NCI-H510A (cell line): ENCODE measurements at regions not wholly inside any gene's neighbourhood (a gene's known extent, or its start where the extent isn't known, plus 50 kb on each side); places are given as distances from the start of the nearest gene placed in this dataset.

ENCODE experiments used
- DNase-seq: peaks from one replicate; lab custom pipeline; 2025; lab: John Stamatoyannopoulos, UW

DNA sequence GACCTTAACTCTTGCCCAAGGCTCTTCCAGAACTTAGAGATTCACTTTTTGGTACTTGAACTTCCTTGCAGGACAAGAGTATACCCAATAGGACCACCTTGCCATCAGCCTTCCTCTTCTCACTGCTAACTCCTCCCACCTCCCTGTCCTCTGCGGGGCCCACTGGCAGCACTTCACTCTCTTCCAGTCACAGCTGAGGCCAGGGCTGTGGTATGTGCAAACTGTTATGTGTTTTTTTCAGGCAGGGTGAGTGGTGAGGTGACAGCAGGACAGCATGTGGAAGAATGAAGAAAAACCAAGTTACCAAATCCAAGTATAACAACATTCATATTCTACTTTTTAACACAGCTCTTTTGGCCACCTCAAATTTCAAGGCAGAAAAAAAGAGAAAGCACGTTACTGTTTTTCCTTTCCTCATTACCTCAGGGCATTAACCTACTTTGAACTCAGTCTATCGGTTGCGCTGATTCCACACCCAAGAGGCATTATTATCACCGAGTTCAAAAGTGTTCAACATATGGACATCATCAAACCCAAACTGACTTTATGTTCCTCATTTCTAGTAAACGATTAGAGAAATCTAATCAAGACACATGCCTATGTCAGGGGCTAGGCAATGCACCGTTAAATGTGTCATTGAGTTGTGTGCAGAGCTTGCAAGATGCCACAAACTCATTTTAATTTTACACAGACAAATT lies 605.2 kb upstream of the SYT4 start:
- no peak for DNase-seq

DNA sequence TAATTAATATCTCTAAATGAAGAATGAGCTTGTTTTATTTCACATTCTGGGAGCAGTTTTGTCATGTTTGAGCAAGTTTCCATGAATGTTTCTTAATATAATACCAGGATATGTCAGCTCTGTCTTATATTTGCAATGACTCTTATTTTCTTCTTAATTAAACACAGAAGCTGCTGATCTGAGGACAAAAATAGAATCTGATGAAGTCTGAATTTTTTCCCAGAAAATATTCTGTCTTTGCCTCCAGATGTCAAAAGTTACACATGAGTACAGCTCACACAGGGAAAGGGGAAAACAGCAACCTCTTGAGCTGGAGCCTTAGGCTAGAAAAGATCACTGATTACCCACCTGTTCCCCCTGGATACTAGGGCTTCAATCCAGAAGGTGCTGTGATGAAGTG lies 606.6 kb upstream of the SYT4 start:
- DNase-seq = no peak

DNA sequence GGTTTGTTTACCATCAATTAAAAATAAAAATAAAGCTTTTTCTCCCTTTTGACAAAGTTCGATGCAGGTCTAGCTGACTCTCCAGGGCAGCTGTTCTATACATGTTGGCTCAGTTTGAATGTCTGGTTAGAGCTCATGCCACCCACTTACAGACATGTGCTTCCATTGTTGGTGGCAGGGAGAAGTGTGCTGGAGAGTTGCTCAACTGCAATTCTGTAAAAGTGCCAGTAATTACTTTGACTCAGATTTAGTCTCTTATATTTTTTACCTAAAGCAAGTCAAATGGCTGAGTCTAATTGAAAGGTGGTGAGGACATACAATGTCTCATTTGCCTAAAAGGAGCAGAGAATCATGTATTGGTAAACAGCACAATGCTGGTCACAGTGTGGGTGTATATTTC lies 609.1 kb upstream of the SYT4 start:
- DNase-seq = no peak

DNA sequence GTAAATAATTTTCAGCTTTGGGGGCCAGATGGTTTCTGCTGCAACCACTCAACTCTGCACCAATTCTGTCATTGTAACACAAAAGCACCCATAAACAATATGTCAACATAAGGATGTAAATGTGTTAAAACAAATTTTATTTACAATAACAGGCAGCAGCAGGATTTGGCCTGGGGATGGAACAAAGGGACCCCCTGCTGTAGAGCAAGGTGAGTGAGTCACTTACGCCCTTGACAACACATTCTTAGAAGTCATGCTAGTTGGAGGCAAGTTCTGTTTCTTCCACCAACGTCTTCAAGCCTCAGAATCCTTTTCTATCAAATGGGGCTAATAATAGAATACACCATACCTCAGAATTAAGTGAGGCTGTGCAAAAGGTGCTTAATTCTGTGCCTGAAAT lies 610.2 kb upstream of the SYT4 start:
- no peak for DNase-seq

- no peak for DNase-seq
Measured at GRCh38 chr18:43888598-43888997, 611.3 kb upstream of the SYT4 start.

GRCh38 chr18:43893001-43893637 lies 615.8 kb upstream of the SYT4 start:
- DNase-seq = no peak

DNA sequence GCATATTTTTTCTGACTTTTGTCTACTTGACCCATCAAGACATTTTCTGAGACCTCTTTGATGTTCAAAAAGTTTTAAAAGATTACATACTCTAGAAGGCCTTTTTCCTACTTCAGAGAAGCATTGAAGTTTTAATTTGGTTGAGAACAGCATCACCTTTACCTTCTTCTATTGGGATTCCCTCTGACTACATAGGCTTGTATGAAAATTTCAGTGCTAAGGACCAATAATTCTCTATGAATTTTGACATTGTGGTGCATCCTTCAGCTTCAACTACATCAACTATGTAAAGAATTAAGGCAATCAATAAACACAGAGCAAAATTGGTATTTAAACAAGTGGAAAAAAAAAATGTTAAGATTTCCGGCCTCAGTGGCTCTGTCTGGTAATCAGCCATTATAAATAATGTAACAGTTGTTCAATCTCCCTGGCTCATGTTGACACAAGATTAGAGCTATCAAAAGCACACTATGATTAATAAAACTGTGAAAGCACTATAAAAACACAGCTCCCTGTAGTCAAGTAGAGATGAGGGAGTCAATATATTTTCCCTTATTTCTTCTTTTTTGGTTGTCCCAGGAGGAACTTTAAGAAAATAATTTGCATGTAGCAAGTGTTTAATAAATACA lies 627.0 kb upstream of the SYT4 start:
- DNase-seq = no peak

DNA sequence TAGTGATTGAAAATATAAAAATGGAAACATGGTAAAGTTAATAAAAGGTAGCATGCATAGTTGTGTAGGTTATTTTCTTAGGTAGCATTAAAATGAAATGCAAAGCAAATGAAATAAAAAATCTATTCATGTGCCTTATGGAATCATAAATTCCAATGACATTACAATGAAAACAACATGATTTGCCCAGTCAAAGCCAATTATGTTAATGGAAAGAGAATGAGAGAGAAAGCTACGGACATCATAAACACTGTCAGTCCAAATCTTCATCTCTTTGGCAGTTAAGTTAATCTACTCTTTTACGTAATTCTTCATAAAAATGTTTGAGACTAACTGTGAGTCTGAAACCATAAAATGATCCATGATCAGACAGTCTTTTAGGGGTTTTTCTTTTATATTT lies 636.7 kb upstream of the SYT4 start:
- DNase-seq = no peak

GRCh38 chr18:43916984-43917383 lies 639.7 kb upstream of the SYT4 start:
- no peak for DNase-seq

GRCh38 chr18:43917520-43917919 lies 640.2 kb upstream of the SYT4 start:
- no peak for DNase-seq

- no peak for DNase-seq
Measured at GRCh38 chr18:43919551-43919950, 642.3 kb upstream of the SYT4 start.

- DNase-seq = no peak
Measured at GRCh38 chr18:43931439-43931838, 654.1 kb upstream of the SYT4 start.

DNA sequence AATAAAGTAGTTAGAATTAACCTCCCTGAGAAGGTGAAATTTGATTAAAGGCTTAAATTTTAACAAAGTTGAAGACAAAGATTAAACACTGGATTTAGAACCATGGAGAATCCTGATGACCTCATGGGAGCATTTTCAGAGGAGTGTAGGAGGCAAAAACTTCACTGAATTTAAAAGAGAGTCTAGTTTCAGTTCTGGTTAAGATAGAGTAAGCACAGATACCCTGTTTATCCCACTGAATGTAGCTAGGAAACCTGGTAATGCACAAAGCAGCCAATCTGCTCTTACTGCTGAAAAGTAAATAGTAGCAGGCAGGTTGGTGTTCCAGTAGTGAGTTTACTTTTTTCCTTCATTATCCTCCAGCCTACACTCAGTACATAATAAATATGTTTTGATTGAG lies 654.9 kb upstream of the SYT4 start:
- DNase-seq = no peak

DNA sequence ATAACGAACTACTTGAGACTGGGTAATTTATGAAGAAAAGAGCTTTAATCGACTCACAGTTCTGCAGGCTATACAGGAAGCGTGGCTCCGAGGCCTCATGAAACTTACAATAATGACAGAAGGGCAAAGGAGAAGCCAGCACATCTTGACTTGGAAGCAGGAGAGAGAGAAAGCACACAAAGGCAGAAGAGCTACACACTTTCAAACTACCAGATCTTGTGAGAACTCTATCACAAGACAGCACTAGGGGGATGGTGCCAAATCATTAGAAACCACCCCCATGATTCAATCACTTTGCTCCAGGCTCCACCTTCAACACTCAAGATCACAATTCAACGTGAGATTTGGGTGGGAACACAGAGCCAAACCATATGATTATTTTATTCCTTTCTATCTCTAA lies 655.9 kb upstream of the SYT4 start:
- DNase-seq = no peak

GRCh38 chr18:43934322-43934721 lies 657.0 kb upstream of the SYT4 start:
- DNase-seq = no peak

GRCh38 chr18:43934781-43935471 lies 657.6 kb upstream of the SYT4 start:
- DNase-seq = no peak

DNA sequence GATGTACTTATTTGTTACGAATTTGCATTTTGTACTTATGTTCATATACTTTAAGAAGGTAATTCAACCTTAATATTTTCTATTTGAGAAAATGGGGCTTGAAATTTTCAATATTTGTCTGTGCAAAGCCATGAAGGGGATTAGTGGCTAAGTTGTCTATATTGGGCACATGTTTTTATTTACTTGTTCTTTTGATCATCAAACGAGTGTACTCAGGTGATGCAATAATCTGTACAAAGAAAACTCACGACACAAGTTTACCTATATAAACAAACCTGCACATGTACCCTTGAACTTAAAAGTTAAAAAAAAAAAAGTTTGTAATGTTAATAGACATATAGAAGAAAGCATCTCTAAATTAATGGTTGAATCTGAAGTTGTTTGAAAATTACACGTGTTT lies 658.9 kb upstream of the SYT4 start:
- DNase-seq = no peak

GRCh38 chr18:43949291-43949690 lies 672.0 kb upstream of the SYT4 start:
- DNase-seq = no peak

DNA sequence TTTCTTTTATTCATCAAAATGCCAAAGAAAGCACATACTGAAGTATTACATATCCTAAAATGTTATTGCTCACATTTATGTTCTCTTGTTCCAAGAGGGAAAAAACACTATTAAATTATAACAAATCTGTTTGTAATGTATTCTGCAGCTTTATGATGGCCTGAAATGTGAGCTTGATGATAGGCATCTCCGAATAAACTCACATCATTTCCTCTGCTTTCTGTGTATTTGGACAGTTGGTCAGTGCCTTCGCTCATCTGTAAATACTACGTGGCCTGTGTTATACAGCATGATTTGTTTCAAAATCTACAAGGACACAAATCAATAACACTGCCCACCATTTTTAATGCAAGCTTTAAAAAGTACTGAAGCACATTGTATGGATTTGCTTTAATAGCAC lies 672.8 kb upstream of the SYT4 start:
- DNase-seq = no peak

DNA sequence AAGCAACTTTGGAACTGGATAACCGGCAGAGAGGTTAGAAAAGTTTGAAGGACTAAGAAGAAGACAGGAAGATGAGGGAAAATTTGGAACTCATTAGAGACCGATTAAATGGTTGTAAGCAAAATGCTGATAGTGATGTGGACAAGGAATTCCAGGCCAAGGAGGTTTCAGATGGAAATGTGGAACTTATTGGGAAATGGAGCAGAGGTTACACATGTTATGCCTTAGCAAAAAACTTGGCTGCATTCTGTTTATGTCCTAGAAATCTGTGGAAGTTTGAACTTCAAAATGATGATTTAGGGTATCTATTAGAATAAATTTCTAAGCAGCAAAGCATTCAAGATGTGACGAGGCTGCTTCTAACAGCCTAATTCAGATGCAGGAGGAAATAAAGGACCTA lies 675.1 kb upstream of the SYT4 start:
- no peak for DNase-seq

- no peak for DNase-seq
Measured at GRCh38 chr18:43961722-43962121, 684.4 kb upstream of the SYT4 start.

DNA sequence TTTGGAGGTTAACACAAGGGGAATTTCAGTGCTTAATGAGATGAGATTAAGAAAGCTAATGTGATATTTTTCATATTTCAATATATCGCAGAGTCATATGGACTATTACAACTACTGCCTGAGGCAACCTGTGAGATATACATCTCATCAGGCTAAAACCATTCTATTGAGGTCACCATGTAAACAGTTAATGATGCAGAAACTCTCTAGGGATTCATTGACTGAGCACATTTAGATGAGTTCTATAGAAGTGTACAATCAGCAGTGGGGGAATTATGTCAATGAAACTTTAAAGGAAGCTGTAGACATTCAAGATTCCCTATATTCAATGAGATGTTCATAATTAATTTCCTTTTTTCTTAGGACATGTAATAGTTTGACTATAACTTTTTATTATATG lies 687.4 kb upstream of the SYT4 start:
- DNase-seq = no peak

DNA sequence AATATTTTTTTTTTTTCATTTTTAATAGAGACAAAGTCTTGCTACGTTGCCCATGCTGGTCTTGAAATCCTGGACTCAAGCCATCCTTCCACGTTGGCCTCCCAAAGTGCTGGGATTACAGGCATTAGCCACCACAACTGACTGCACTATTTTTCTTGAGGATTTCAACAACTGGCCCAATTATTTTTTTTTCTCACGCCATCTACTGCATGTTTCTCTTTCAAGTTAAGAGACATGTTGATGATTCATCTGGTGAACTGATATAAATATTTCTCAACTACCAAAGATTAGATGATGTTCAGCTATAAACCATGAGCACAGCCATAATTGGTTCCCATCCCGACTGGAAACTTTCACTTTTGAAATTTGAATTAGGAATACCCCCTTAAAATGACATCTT lies 688.4 kb upstream of the SYT4 start:
- DNase-seq = no peak
